HG02981 (cell line): ENCODE measurements at regions not wholly inside any gene's neighbourhood (a gene's known extent, or its start where the extent isn't known, plus 50 kb on each side); places are given as distances from the start of the nearest gene placed in this dataset.

Experiments used
- ATAC-seq: cut with Tn5 transposase; IDR thresholded peaks from one replicate; pipeline ENCODE4 v1.9.1; 2021; ENCODE audit warnings: mild to moderate bottlenecking, moderate library complexity; ENCODE audit not compliant: unreplicated experiment

DNA sequence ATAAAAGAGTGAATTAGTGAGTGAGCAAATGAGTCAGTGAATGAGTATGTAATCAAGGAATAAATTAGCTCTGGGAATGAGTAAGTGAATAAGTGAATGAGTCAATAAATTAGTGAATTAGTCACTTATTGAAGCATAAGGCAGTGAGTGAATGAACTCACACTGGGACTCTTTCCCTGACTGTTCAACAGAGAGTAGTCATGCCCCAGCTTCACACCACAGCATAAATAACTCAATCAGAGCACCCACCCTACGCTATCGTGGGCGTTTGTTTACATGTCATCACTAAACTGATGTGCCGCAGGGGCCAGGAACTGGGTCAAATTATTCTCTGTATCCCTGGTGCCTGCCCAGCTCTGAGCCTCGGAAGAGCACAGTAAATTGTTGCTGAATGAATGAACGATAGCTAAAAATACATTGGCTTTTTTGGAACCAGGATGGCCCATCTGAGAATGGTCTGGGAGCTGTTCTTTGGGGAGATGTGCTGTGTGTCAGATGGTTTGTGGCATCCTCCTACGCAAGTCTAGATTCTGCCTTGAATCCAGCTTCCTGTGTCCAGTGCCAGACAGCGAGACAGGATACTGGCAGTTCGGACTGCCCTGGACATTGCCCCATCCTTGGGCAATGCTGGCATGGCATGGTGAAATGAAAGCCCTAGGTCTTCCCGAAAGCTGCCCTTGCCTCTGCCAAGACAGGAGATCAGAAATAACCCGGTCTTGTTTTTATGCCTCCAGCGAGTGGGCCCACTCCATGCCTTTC, 98.0 kb upstream of the RTL1 start:
- no peak for ATAC-seq

DNA sequence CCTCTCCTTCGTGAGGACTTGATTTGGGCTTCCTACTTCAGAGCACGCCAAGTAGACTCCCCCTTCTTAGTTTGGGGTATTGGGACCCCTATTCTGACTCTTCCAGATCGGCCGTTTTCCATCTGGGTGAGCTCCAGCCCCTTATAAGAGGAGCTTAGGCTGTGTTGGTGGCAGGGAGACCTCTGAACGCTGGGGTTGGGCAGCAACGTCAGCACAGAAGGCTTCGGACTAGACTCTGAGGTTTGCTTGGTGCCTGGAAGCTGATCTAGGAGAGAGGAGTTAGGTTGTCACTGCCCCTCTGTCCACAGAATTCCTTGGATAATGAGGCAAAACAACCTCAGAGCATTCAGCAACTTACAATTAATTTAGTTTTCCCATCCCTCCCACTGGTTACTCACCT, 99.2 kb upstream of the RTL1 start:
- no peak for ATAC-seq

DNA sequence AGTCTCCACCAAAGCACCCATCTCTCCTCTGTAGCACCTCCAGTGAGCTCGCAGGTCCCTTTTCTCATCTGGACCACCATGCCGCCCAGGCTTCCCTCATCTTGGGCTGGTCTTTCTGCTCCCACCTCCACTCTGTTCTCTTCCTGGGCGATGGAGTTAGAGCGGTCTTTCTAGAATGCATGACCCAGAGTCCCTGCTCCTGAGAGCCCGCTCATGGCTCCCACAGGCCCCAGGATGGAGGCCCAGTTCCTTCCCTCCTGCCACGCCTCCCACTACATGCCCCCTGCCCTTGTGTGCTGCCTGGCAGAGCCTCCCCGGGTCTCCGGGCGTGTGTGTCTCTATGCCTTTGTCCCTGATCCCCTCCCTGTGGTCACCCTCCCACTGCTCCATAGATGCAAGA, 100.7 kb upstream of the RTL1 start:
- ATAC-seq = no peak

DNA sequence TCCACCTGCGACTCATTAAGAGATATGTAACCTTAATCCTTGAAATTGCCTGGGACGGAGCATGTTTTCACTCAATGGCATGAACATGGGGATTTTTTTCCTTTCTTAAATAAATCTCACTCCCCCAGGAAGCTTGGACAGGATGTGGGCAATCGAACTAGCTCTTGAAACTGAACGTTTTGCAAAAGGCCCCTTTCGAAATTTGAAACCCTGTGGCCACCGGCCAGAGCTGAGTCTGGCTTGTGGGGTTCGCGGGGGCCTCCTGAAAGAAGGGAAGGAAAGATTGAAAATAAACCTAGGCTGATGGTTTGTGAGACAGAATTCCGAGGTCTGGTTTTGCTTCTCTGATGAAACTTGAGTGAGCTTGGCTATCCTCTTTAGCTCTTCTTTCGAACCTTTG, 101.4 kb upstream of the RTL1 start:
- no peak for ATAC-seq

DNA sequence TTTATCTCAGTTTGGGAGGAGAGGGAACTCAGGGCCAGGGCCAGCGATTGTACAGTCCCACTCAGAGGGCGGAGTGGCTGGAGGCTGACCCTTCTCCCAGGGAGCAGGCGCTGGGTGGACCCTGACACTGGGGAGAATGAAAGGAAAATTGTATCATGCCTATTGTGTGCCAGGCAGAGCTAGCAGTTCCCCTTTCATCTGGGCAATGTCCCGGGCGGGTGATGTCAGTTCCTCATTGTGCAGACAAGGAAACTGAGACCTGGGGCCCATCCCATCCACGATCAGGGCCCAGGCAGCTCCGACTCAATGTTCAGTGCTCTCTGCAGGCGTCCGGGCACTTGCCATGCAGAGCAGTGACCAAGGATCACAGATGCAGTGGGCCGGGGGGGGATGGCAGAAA, 101.9 kb upstream of the RTL1 start:
- ATAC-seq = no peak

DNA sequence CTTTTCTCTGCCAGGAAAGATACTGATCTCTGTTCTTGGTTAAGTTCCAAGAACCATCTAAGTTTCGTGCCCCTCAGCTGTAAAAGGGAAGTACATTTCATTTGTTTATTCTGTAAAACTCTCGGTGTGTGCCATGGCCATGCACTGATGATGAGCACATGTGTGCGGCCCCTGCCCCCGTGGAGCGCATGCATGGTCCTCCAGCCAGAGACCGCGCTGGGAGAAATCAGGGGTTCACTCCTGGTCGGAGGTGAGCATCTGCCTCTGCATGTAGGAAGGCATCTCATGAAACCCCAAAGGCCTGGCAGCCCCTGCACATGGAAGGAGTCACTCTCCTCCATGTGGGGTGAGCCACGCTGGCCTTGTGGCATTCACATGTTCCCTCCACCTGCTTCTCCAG, 102.5 kb upstream of the RTL1 start:
- ATAC-seq = no peak

DNA sequence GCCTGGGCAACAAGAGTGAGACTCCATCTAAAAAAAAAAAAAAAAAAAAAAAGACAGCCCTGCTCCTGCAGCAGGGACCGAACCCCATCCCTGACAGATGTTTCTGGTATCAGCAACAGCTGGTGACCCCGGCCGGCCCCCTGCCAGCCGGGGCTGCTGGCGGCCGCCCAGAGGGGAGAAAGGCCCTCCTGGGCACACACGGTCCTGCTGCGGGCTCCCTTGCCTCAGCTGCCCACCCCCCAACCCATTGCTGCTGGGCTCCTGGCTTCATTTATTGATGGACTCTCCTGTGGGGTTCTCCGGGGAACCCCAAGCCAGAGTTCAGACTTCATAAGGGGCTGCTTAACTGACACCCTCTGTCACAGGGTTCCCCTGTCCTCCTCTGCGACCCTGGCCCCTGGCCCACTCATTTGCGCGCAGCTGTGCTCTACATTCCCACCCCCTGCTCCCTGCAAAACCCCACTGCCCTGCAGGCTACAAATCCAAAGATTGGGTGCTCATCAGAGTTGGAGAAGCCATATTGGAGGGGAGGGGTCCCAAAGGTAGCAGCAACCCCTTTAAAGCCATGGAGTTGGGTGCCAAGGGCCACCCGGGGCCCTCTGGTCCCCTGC, 103.6 kb upstream of the RTL1 start:
- ATAC-seq = no peak

DNA sequence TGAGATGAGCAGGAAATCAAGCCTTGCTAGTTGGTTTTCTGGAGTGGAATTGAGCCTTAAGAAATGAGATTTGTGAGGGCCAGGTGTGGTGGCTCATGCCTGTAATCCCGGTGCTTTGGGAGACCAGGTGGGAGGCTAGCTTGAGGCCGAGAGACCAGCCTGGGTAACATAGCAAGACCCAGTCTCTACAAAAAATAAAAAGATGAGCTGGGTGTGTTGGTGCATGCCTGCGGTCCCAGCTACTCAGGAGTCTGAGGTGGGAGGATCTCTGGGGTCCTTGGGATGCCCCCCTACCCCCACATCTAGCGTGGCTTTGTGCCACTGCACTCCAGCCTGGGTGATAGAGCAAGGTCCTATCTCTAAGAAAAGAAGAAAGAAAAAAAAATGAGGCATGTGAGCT, 104.2 kb upstream of the RTL1 start:
- ATAC-seq = no peak

DNA sequence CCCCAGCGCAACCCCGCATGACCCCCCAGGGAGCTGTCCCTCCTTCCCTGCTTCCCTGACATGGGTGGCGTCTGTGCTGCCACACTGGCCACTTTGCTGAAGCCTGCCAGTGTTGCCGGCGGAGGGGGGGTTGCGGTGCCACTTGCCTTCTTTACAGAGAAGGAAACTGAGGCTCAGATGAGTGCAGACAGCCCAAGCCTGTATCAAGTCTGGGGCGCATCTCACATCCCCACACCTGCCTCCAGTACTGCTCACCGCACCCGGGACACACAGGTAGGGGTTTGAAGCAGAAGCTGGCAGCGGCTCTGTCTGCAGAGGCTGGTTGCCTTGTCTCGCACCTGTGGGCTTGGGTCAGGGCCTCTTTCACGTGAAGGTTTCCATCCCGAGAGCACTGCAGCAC, 104.7 kb upstream of the RTL1 start:
- ATAC-seq = no peak

DNA sequence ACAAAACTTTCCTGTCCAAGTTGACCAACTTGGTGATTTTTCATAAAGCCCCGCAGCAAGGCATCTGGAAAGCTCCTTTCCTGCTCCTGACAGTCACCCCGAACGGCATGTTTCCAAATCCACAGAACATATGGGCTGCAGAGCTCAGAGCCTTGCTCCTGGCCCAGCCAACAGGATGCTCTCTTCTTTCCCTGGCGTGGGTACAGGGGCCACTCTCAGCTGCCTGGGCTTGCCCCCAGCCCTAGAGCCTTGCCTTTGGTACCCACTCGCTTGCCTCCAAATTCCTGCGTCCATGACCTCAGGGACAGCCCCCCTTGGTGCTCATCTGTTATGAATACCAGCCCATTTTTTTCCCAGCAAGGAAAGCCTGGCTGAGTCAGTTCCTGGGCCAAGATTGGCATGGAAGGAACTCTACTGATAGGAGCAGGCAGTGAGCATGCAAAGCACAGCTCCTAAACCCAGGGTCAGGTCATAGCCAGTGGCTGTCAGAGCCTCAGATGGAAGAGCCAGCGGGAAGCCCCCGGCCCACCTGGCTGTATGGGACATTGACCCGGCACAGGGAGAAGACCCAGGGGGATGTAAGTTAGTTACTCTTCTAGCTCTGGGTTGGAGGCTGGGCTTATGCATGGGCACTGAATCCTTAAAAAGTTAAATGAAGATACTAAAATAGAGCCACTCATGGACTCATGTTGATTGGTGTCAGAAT, 105.3 kb upstream of the RTL1 start:
- ATAC-seq = no peak

DNA sequence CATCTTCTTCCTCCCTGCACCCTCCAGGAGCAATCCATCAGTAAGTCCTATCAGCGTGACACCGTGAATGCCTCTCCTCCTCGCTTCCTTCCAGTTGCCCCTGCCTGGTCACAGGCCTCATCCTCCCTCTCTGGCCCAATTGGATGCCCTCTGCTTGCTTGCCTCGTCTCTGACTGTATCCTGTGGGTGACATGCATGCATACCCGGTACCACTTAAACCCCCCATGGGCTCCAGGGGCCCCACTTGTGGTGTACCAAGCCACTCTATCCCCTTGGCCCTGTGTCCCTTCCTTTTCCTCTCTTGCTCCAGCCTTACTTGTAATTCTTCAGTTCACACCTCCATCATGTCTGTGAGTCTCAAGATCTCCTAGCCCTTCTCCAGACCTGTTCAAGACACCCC, 106.0 kb upstream of the RTL1 start:
- ATAC-seq = no peak

DNA sequence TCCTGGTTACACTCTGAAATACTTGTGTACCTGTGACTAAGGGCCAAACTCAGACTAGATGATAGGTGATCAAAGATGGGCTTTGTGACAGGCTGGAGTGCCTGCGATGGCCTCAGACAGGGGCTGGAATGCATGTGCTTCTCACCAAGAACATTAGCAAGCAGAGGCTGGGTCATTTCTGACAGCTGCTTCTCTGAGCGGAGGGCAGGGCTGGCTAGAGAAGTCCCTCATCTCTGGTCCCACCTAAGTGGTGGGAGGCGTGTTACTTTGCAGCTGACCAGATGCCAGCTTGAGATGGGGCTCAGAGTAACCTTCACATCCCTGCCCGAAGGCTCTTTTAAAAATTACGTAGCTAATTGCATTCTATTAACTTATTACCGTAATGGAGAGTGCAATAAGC, 106.8 kb upstream of the RTL1 start:
- no peak for ATAC-seq

DNA sequence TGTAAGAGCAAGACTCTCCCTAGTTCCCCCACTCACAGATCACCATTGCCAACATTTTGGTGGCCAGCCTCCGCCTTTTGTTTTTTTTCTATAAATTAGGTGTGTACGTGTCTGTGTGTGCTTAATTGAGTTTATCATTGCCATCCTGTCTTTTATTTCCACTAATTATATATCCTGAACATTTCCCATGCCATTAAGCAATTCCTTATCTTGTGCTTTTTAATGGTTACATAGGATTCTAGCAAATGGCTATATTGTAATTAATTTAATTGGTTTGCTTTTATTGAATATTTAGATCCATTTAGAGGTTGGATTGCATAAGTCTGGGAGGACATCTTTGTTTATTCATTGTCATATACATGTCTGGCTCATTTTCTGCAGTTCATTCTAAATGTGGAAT, 107.3 kb upstream of the RTL1 start:
- no peak for ATAC-seq

DNA sequence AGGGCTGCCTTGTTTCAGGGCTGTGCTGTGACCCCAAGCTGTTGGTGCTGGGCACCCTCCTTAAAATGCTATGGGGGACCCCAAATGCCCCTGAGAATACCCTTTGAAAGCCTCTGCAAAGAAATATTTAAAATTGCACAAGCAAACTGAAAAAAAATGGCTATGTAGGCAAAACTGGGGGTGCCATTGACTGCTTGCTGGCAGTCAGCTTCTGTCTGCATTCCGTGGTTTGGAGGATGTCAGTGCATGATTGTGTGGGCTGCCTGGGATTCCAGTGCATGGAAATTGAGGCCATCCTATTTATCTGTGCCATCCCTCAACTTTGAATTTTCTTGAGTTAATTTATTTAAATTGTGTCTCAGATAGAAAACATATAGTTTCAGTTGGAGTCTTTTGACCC, 113.7 kb upstream of the RTL1 start:
- no peak for ATAC-seq

DNA sequence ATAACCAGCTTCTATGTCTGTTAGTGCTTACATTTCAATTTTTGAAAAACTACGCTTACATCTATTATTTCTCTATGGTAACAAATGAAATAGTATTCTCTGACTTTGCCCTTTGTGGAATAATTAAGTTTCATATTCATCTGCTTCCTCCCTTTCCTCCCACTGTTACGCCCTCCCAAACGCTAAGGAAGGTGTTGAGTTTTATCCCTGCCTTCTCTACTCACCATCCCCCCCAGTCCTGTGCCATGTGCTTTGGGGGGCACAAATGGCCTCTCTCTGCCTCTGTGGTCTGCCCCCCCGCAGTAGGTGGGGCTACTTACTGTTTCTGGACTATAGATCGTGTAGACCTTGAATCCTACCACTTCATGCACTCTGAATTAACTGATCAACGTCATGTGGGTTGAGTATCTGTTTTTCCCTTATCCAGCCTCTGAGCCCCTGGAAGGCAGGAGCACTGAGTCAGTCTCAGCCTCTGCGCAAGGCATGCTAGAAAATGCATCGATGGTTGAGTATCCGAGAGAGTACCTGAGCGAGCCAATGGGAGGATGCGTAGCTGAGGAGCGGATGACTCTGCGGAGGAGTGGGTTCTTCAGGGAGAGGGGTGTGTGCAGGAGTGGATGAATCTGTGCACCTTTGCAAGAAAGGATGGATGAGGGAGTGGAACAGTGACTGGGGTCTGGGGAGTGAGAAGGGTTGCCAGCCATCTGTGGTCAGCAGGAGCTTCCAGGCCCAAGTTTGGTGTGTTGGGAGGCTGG, 114.5 kb upstream of the RTL1 start:
- no peak for ATAC-seq

DNA sequence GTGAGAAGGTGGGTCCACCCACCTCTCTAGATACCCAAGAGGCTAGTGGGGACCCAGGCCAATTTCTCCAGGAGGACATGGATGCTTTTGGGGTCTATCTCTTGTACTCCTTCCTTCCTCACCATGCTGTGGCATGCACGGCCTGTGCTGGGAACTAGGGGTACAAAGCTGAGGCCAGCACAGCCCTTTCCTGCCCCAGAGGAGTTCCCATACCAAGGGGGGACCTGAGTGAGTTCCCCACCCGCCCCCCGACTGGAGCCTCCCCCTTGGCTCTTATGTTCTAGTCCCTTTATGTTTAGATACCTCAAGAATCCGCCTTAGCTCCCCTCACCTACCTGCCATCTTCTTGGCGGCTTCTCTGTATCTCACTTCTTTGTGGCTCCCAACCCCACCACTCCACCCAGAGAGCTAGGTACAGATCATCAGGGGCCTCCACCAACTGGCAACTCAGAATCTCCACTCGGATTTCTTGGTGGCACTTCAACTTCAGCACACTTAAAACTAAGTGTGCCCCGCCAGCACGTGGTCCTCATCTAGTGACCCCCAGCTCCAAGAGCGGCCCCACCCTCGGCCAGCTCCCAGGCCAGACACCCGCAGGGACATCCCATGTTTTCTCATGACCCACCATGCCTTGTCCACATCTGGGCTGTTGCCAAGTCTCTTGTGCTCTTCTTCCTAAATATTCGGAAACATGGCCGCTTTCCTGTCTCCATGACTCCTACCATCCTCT, 115.2 kb upstream of the RTL1 start:
- no peak for ATAC-seq

DNA sequence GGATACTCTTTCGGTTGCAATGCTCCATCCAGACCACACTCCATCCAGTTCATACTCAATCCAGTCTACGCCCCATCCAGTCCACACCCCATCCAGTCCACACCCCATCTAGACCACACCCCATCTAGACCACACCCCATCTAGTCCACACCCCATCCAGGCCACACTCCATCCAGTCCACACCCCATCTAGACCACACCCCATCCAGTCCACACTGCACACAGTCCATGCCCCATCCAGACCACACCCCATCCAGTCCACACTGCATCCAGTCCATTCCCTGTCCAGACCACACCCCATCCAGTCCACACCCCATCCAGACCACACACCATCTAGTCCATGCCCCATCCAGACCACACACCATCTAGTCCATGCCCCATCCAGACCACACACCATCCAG, 116.0 kb upstream of the RTL1 start:
- ATAC-seq = no peak

DNA sequence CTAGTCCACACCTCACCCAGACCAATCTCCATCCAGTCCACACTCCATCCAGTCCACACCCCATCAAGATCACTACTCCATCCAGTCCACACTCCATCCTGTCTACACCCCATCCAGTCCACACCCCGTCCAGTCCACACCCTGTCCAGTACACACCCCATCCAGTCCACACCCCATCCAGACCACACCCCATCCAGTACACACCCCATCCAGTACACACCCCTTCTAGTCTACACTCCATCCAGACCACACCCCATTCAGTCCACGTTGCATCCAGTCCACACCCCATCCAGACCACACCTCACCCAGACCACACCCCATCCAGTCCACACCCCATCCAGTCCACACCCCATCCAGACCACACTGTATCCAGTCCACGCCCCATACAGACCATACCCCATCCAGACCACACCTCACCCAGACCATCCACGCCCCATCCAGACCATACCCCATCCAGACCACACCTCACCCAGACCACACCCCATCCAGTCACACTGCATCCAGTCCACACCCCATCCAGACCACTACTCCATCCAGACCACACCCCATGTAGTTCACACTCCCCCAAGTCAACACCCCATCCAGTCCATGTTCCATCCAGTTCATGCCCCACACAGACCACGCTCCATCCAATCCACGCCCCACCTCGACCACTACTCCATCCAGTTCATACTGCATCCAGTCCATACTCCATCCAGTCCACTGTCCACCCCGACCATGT, 116.6 kb upstream of the RTL1 start:
- no peak for ATAC-seq

DNA sequence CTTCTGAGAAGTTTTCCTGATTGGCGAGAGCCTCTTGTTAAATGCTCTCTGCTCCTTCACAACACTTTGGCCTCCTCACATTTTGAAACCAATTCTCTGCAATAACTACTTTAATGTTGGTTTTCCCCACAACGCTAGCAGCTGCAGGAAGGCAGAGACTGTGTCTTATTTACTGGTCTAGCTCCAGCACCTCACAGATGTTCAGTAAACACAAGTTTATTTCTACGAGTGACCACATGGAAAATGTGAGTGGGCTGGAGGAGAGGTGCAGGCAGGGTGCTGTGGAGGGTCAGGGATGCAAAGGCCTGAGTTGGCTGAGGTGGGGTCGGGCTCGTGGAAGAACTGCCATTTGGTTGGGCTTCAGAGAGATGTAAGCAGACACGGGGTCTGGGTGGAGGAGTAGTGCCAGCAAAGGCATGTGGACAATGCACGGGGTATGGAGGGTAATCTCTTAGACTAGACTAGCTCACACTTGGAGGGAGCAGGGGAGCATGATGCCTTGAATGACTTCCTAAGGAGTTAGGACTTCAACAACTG, 117.4 kb upstream of the RTL1 start:
- ATAC-seq = no peak

DNA sequence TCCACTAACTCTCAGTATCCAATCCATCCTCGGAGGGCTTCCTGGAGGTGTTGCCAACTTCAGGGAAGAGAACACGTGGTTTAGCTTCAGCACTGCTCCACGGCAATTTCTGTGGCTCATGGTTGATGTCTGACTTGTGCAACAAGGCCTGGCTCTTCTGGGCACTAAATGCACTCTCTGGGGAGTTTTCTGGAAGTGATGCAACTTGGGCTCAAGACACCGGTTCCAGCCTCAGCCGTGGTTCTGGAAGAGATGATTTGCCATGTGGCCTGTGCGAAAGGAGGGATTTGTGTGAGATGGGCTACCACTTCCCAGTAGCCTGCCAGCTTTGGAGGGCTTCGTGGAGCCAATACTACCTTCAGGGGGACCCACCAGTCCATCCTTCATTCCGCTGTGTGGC, 118.6 kb upstream of the RTL1 start:
- ATAC-seq = no peak
